OCI-LY7 (cell line): ENCODE measurements at regions not wholly inside any gene's neighbourhood (a gene's known extent, or its start where the extent isn't known, plus 50 kb on each side); places are given as distances from the start of the nearest gene placed in this dataset.

Source experiments
- CTCF ChIP-seq: fragments of 200-600 bp; sonication (generic); conservative IDR thresholded peaks from 2 replicates; pipeline ENCODE4 v1.5.1; 2014; ENCODE audit warnings: mild to moderate bottlenecking, antibody characterized with exemption, low read length, moderate library complexity, mixed read lengths
- EZH2phosphoT487 ChIP-seq: fragments of 200-600 bp; sonication (generic); IDR thresholded peaks from 2 replicates; pipeline ENCODE4 v1.6.1; 2018; ENCODE audit warnings: low read depth, borderline replicate concordance, mild to moderate bottlenecking, mixed run types, antibody characterized with exemption, low read length, moderate library complexity, mixed read lengths

GRCh38 chrX:17299206-17299605 lies 75.8 kb upstream of the NHS start:
- TF ChIP-seq CTCF (no peak), EZH2phosphoT487 (no peak)
